ENCODE measurements at regions not wholly inside any gene's neighbourhood (a gene's known extent, or its start where the extent isn't known, plus 50 kb on each side); places are given as distances from the start of the nearest gene placed in this dataset.
A peak's percentile ranks its signal among the peaks of the same experiment; 100 is the strongest.
"Not testable (repeated sequence)": the region's sequence is repeated elsewhere in the genome, so short reads cannot be mapped to it uniquely, and the experiment has no call there.

GRCh38 chr10:62608189-62608875 lies 196.2 kb upstream of the ADO start:
- not testable (repeated sequence) for H3K79me1 ChIP-seq (ENCODE audit: insufficient read depth, low read depth, low read length, poor library complexity, severe bottlenecking); H2BK120ac ChIP-seq (ENCODE audit: low read depth, low read length, poor library complexity, severe bottlenecking); H2BK20ac ChIP-seq (ENCODE audit: low read depth, low read length, poor library complexity, severe bottlenecking); H3K23me2 ChIP-seq (ENCODE audit: insufficient read length, low read depth, low read length, poor library complexity, severe bottlenecking); H3K14ac ChIP-seq (ENCODE audit: insufficient read depth, low read length); H3K4me1 Mint-ChIP-seq; H4K91ac ChIP-seq (ENCODE audit: insufficient read length, low read depth, low read length); H3K9me3 Mint-ChIP-seq; H4K20me1 ChIP-seq (ENCODE audit: control insufficient read depth, insufficient read depth, insufficient read length); H3K9ac ChIP-seq (ENCODE audit: extremely low read depth, insufficient read length, low read length); H3K27ac ChIP-seq (ENCODE audit: insufficient read length, low read depth, low read length); H3K4me1 ChIP-seq (ENCODE audit: insufficient read depth, low read length); H4K8ac ChIP-seq (replicated peaks; ENCODE audit: insufficient read length, low read depth, low read length); H4K5ac ChIP-seq (ENCODE audit: insufficient read length, low read depth, low read length); H3K36me3 Mint-ChIP-seq (ENCODE audit: insufficient read depth in 1 of 3, low read depth in 3 of 3); H2AK5ac ChIP-seq (ENCODE audit: insufficient read length, low read length); H3K27me3 ChIP-seq (ENCODE audit: insufficient read depth, low read length); H3K9me3 ChIP-seq (ENCODE audit: control insufficient read depth, low read depth, low read length); H3K4me2 ChIP-seq (ENCODE audit: insufficient read depth, insufficient read length, low read length); H2BK5ac ChIP-seq (ENCODE audit: insufficient read length, low read length); H3K56ac ChIP-seq (ENCODE audit: insufficient read length, low read depth, low read length); H3K79me2 ChIP-seq (ENCODE audit: insufficient read depth, low read length); H2BK12ac ChIP-seq (ENCODE audit: insufficient read length, low read depth, low read length); H2BK15ac ChIP-seq (ENCODE audit: low read depth, low read length); H2AFZ ChIP-seq (ENCODE audit: low read length); H3K18ac ChIP-seq (ENCODE audit: insufficient read length, low read depth, low read length); H3K23ac ChIP-seq (ENCODE audit: insufficient read length, low read depth, low read length); H3T11ph ChIP-seq (ENCODE audit: low read length); H3K4ac ChIP-seq (ENCODE audit: low read depth, low read length)
- DNase-seq: peak; percentile 55
- Mint-ChIP-seq H3K4me3 (peak overlapping the region; percentile 63 to 71), H3K27me3 (ENCODE audit: low read depth) (peaks cover 18% of the 10 kb centered on the region), H3K27ac (peak overlapping the region in 2 of 3 experiments; percentile 28 to 40; a peak in 2 of 7 replicates)
- WGBS (ENCODE audit: extremely low coverage, insufficient read length, low lambda C conversion rate): no CpG with 5 or more reads among the region's 34 CpGs
- TF ChIP-seq CTCF (conservative IDR thresholded peaks at IDR 0.05): 0 out of 3 replicates have a peak, but pooled peaks have one; percentile 16

All from H9 (cell line).